GM12878 (cell line): ENCODE measurements at regions not wholly inside any gene's neighbourhood (a gene's known extent, or its start where the extent isn't known, plus 50 kb on each side); places are given as distances from the start of the nearest gene placed in this dataset.

Experiments
- EP300 ChIP-seq, 2 experiments: fragments of 150-350 bp in 1 of 2; IDR thresholded peaks; 2 replicates each; pipeline ENCODE4 v1.6.1; 2011 to 2012; ENCODE audit warnings: low read depth in 2 of 2, low read length in 2 of 2, borderline replicate concordance in 1 of 2, improper control_type of control experiment in 1 of 2, inconsistent platforms in 1 of 2; ENCODE audit not compliant: control insufficient read depth in 1 of 2
- NRF1 ChIP-seq: conservative IDR thresholded peaks from 2 replicates; pipeline ENCODE4 v1.6.1; 2011; ENCODE audit warnings: mild to moderate bottlenecking, low read depth, low read length, improper control_type of control experiment
- POLR2A ChIP-seq: IDR thresholded peaks from 2 replicates; pipeline ENCODE4 v1.6.1; 2011; ENCODE audit warnings: low read depth, mild to moderate bottlenecking, low read length
- TF ChIP-seq, protein P1 (sequence below), 3 experiments: IDR thresholded peaks in 2 of 3; conservative IDR thresholded peaks in 1 of 3; 2 replicates each; pipeline ENCODE4 v1.5.1; 2011; ENCODE audit warnings: low read depth in 3 of 3, low read length in 3 of 3, mild to moderate bottlenecking in 3 of 3, control low read depth in 2 of 3, moderate library complexity in 2 of 3, inconsistent platforms in 1 of 3, mixed read lengths in 1 of 3; ENCODE audit not compliant: control insufficient read depth in 2 of 3, insufficient read depth in 1 of 3; ENCODE audit errors: extremely low read depth in 1 of 3

DNA sequence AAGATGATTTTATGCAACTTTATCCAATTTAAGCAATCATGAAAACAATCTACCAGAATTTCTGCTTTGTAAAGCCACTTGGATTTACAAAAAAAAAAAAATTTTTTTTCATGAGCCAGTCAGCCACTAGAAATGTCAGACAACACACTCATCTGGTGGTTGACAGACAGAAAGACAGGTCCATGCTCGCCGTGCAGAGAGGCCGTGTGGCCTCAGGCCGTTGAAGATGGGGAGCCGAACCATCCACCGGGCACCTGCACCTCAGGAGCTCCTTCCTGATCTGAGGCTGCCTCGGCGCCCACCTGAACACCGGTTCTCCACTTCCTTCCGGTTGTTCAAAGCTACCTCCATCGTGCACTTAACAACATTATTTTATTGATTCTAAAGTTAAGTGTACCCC, 138.0 kb upstream of the IRX4 start:
- TF ChIP-seq, protein P1, sequence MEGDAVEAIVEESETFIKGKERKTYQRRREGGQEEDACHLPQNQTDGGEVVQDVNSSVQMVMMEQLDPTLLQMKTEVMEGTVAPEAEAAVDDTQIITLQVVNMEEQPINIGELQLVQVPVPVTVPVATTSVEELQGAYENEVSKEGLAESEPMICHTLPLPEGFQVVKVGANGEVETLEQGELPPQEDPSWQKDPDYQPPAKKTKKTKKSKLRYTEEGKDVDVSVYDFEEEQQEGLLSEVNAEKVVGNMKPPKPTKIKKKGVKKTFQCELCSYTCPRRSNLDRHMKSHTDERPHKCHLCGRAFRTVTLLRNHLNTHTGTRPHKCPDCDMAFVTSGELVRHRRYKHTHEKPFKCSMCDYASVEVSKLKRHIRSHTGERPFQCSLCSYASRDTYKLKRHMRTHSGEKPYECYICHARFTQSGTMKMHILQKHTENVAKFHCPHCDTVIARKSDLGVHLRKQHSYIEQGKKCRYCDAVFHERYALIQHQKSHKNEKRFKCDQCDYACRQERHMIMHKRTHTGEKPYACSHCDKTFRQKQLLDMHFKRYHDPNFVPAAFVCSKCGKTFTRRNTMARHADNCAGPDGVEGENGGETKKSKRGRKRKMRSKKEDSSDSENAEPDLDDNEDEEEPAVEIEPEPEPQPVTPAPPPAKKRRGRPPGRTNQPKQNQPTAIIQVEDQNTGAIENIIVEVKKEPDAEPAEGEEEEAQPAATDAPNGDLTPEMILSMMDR (IDR thresholded peaks at IDR 0.05 in 2 of 3, conservative IDR thresholded peaks at IDR 0.05 in 1 of 3; ENCODE audit: control insufficient read depth in 2 of 3, extremely low read depth in 1 of 3, insufficient read depth in 1 of 3, low read depth in 3 of 3, low read length in 3 of 3) = no peak
- TF ChIP-seq NRF1 = no peak
- no peak for TF ChIP-seq EP300 (IDR thresholded peaks at IDR 0.05; ENCODE audit: borderline replicate concordance in 1 of 2, control insufficient read depth in 1 of 2, low read depth in 2 of 2, low read length in 2 of 2)
- no peak for TF ChIP-seq POLR2A
